HEK293T (cell line): ENCODE measurements at regions not wholly inside any gene's neighbourhood (a gene's known extent, or its start where the extent isn't known, plus 50 kb on each side); places are given as distances from the start of the nearest gene placed in this dataset.

Experiments
- CTCF ChIA-PET: fragments of 350-600 bp; formaldehyde crosslinking; extraction: SDS; loops from one replicate; lab custom pipeline; 2021; ENCODE audit warnings: antibody characterized with exemption, inconsistent platforms; lab: Yijun Ruan, JAX
- POLR2A ChIA-PET: fragments of 350-600 bp; formaldehyde crosslinking; extraction: SDS; loops from one replicate; lab custom pipeline; 2020; ENCODE audit warnings: antibody characterized with exemption, inconsistent platforms; lab: Yijun Ruan, JAX
- DNase-seq: peaks from one replicate; pipeline ENCODE4 v3.0.0; 2012; ENCODE audit warnings: mixed read lengths; ENCODE audit errors: extremely low spot score
- ARNT ChIP-seq: fragments of 450-650 bp; IDR thresholded peaks from 2 replicates; pipeline ENCODE4 v1.6.1; 2017; ENCODE audit warnings: mild to moderate bottlenecking
- BHLHE40 ChIP-seq: fragments of 450-650 bp; IDR thresholded peaks from 2 replicates; pipeline ENCODE4 v1.6.1; 2016; ENCODE audit warnings: mild to moderate bottlenecking, moderate library complexity, borderline replicate concordance
- CTBP1 ChIP-seq: fragments of 450-650 bp; IDR thresholded peaks from 2 replicates; pipeline ENCODE4 v1.6.1; 2016; ENCODE audit warnings: borderline replicate concordance
- ELF4 ChIP-seq: fragments of 450-650 bp; IDR thresholded peaks from 2 replicates; pipeline ENCODE4 v1.6.1; 2017; ENCODE audit warnings: antibody characterized with exemption
- FOXA1 ChIP-seq: fragments of 450-650 bp; IDR thresholded peaks from 2 replicates; pipeline ENCODE4 v1.6.1; 2016; ENCODE audit warnings: mild to moderate bottlenecking
- FOXK2 ChIP-seq: fragments of 450-650 bp; IDR thresholded peaks from 2 replicates; pipeline ENCODE4 v1.6.1; 2016; ENCODE audit warnings: mild to moderate bottlenecking
- FOXM1 ChIP-seq: fragments of 450-650 bp; IDR thresholded peaks from 2 replicates; pipeline ENCODE4 v1.6.1; 2017; ENCODE audit warnings: mild to moderate bottlenecking, borderline replicate concordance
- HDGF ChIP-seq: fragments of 450-650 bp; IDR thresholded peaks from 2 replicates; pipeline ENCODE4 v1.6.1; 2017; ENCODE audit warnings: antibody characterized with exemption, borderline replicate concordance
- L3MBTL2 ChIP-seq: fragments of 450-650 bp; conservative IDR thresholded peaks from 2 replicates; pipeline ENCODE4 v1.6.1; 2016; ENCODE audit warnings: mild to moderate bottlenecking
- LEF1 ChIP-seq: fragments of 450-650 bp; IDR thresholded peaks from 2 replicates; pipeline ENCODE4 v1.6.1; 2017; ENCODE audit warnings: mild to moderate bottlenecking, borderline replicate concordance
- NFRKB ChIP-seq: fragments of 450-650 bp; IDR thresholded peaks from 2 replicates; pipeline ENCODE4 v1.6.1; 2016; ENCODE audit warnings: mild to moderate bottlenecking, moderate library complexity
- PKNOX1 ChIP-seq: fragments of 450-650 bp; IDR thresholded peaks from 2 replicates; pipeline ENCODE4 v1.6.1; 2016
- SP1 ChIP-seq: fragments of 450-650 bp; IDR thresholded peaks from 2 replicates; pipeline ENCODE4 v1.6.1; 2017
- SUZ12 ChIP-seq: fragments of 450-650 bp; IDR thresholded peaks from 2 replicates; pipeline ENCODE4 v1.6.1; 2016; ENCODE audit warnings: mild to moderate bottlenecking
- TARDBP ChIP-seq: fragments of 450-650 bp; IDR thresholded peaks from 2 replicates; pipeline ENCODE4 v1.6.1; 2016
- ZNF384 ChIP-seq: fragments of 450-650 bp; IDR thresholded peaks from 2 replicates; pipeline ENCODE4 v1.6.1; 2016

DNA sequence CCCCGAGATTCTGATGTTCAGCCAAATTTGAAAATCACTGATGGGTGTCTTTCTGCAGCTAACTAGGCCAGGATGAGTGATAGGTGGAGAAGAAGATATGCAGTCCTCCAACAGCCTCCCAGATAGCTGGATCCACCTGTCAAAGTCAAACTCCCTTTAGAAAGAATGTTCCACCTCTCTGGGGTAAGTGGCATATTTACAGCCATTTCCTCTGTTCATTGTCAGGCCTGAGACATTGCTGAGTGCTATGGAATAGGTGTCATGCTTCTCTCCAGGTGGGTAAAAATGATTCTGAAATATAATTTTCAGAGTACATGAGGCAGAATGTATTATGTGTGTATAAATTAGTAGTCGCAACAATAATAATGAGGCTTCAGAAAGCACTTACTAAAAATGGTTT is 316.8 kb downstream of the TTLL7 start:
- DNase-seq = no peak
- no peak for TF ChIP-seq ARNT
- no peak for TF ChIP-seq PKNOX1
- no peak for TF ChIP-seq L3MBTL2
- no peak for TF ChIP-seq FOXA1
- no peak for TF ChIP-seq LEF1
- no peak for TF ChIP-seq BHLHE40
- no peak for TF ChIP-seq SP1
- no peak for TF ChIP-seq CTBP1
- TF ChIP-seq NFRKB = no peak
- TF ChIP-seq ELF4 = no peak
- TF ChIP-seq SUZ12 = no peak
- no peak for TF ChIP-seq HDGF
- TF ChIP-seq FOXM1 = no peak
- TF ChIP-seq ZNF384 = no peak
- TF ChIP-seq TARDBP = no peak
- CTCF ChIA-PET = interaction anchor here (0.7 kb wide), 1 partner anchor 45 kb away, joined by 3 read pairs; no protein-coding TSS in a partner anchor
- POLR2A ChIA-PET = no interaction called here

- TF ChIP-seq SUZ12 (no peak), FOXA1 (no peak), TARDBP (no peak)
- ChIA-PET POLR2A (no interaction called here), CTCF (no interaction called here)
- DNase-seq = no peak
Observed at GRCh38 chr1:83676106-83676505, 322.8 kb downstream of the TTLL7 start.

- TF ChIP-seq L3MBTL2 = no peak
- no peak for TF ChIP-seq ZNF384
- no peak for TF ChIP-seq FOXK2
- no peak for TF ChIP-seq FOXM1
- TF ChIP-seq PKNOX1 = no peak
- TF ChIP-seq BHLHE40 = no peak
- TF ChIP-seq SP1 = no peak
- no peak for TF ChIP-seq ARNT
- TF ChIP-seq ELF4 = no peak
- DNase-seq = no peak
- ChIA-PET POLR2A (no interaction called here), CTCF (no interaction called here)
Observed at GRCh38 chr1:83673312-83673711, 325.6 kb downstream of the TTLL7 start.

DNA sequence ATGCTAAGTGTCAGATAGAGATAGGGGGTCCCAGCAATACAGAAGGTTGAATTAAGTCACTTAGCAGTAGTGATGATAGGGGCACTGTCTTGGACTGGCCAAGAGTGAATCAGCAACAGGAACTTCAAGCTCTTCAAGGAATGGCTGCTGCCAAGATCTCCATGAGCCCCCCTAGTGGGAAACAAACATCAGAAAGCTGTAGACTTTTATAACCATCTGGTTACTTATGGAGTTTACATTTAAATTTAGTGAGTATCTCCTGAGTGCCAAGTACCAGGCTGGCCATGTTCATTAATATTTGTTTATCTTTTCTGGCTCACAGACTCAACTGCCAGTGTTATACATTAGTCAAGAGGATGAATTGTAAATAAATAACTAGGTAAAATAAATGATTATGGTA is 327.3 kb downstream of the TTLL7 start:
- DNase-seq = no peak
- POLR2A ChIA-PET = no interaction called here
- TF ChIP-seq ZNF384 (no peak), SUZ12 (no peak), HDGF (no peak), BHLHE40 (no peak), LEF1 (no peak), FOXA1 (no peak), CTBP1 (no peak), SP1 (no peak), TARDBP (no peak), ELF4 (no peak)
- CTCF ChIA-PET = no interaction called here

GRCh38 chr1:83670909-83671565 is 327.9 kb downstream of the TTLL7 start:
- DNase-seq = no peak
- ChIA-PET CTCF (no interaction called here), POLR2A (no interaction called here)
- TF ChIP-seq CTBP1 (no peak), L3MBTL2 (no peak), BHLHE40 (no peak), NFRKB (no peak), ELF4 (no peak)

DNA sequence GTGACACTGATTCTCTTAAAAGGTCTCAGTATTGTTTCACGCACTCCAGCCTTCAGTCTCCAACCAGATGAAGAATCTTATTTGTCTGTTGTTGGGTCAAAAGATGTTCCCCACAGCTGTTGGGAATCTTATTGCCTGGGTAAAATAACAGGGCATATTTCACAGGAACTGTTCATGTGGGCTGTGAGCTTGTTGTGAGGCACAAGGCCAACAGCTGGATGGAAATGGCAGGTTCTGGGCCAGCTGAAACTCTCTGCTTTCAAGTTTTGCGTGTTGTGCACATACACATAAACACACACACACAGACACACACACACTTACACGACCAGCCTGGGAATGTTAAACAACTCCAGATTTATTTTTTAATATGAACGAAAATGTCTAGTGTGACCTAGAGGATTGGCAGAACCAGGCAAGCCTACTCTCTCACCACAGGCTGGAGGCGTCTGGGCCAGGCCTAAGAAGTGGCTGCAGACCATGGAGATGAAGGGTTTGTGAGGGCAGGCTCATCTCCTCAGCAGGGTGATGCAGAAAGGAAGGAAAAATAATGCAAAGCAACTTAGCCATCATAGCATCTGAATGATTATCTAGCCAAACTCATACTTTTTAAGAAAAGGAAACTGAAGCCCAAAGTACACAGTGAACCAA is 357.0 kb downstream of the TTLL7 start:
- ChIA-PET CTCF (interaction anchor here (0.6 kb wide), 1 partner anchor 1360 kb away, joined by 3 read pairs; no protein-coding TSS in a partner anchor), POLR2A (no interaction called here)
- no peak for DNase-seq
- TF ChIP-seq SUZ12 = no peak
- TF ChIP-seq CTBP1 = no peak
- no peak for TF ChIP-seq L3MBTL2
- TF ChIP-seq ELF4 = no peak
- TF ChIP-seq TARDBP = no peak
- no peak for TF ChIP-seq FOXK2
- no peak for TF ChIP-seq PKNOX1
- TF ChIP-seq BHLHE40 = no peak
- TF ChIP-seq FOXA1 = no peak
- TF ChIP-seq HDGF = no peak
- TF ChIP-seq FOXM1 = no peak
- no peak for TF ChIP-seq NFRKB
- TF ChIP-seq SP1 = no peak
- TF ChIP-seq LEF1 = no peak
- no peak for TF ChIP-seq ZNF384
- TF ChIP-seq ARNT = no peak
